GM23338 (cell line): ENCODE measurements at regions not wholly inside any gene's neighbourhood (a gene's known extent, or its start where the extent isn't known, plus 50 kb on each side); places are given as distances from the start of the nearest gene placed in this dataset.
A peak's percentile ranks its signal among the peaks of the same experiment; 100 is the strongest.

Source experiments
- ATAC-seq: fragments of 200-7000 bp; cut with Tn5 transposase; 3 replicates; pipeline ENCODE4 v1.9.1; 2020
- DNase-seq: peaks from one replicate; pipeline ENCODE4 v3.0.0-alpha.2; 2015; ENCODE audit warnings: low spot score
- H2AFZ ChIP-seq: fragments of 200-600 bp; sonication (generic); 2 replicates; pipeline ENCODE4 v1.8.0; 2016; ENCODE audit warnings: antibody characterized with exemption, mild to moderate bottlenecking, moderate library complexity
- H3F3A ChIP-seq: fragments of 200-600 bp; sonication (generic); replicated peaks from 2 replicates; pipeline ENCODE4 v1.8.0; 2017; ENCODE audit warnings: antibody characterized with exemption, mixed run types, low read depth
- H3K27ac ChIP-seq: fragments of 200-600 bp; sonication (generic); 2 replicates; pipeline ENCODE4 v1.6.1; 2016; ENCODE audit warnings: low read depth
- H3K27me3 ChIP-seq: fragments of 200-600 bp; sonication (generic); 2 replicates; pipeline ENCODE4 v1.8.0; 2016; ENCODE audit warnings: mild to moderate bottlenecking, mixed run types, moderate library complexity; ENCODE audit not compliant: insufficient read depth
- H3K36me3 ChIP-seq: fragments of 200-600 bp; sonication (generic); 2 replicates; pipeline ENCODE4 v1.8.0; 2016; ENCODE audit warnings: mild to moderate bottlenecking; ENCODE audit not compliant: insufficient read depth
- H3K4me1 ChIP-seq: fragments of 200-600 bp; sonication (generic); 2 replicates; pipeline ENCODE4 v1.8.0; 2016; ENCODE audit warnings: mild to moderate bottlenecking, moderate library complexity; ENCODE audit not compliant: insufficient read depth
- H3K4me2 ChIP-seq: fragments of 200-600 bp; sonication (generic); 2 replicates; pipeline ENCODE4 v1.7.1; 2017; ENCODE audit warnings: mixed run types
- H3K4me3 ChIP-seq: fragments of 200-600 bp; sonication (generic); 2 replicates; pipeline ENCODE4 v1.6.1; 2016; ENCODE audit warnings: mixed run types
- H3K79me2 ChIP-seq: fragments of 200-600 bp; sonication (generic); replicated peaks from 2 replicates; pipeline ENCODE4 v1.8.0; 2017; ENCODE audit warnings: mild to moderate bottlenecking; ENCODE audit not compliant: insufficient read depth
- H3K9me2 ChIP-seq: fragments of 200-600 bp; sonication (generic); 2 replicates; pipeline ENCODE4 v1.8.0; 2017; ENCODE audit not compliant: insufficient read depth
- H4K20me1 ChIP-seq: fragments of 200-600 bp; sonication (generic); replicated peaks from 2 replicates; pipeline ENCODE4 v1.8.0; 2017; ENCODE audit warnings: mild to moderate bottlenecking; ENCODE audit not compliant: insufficient read depth
- H3K27ac Mint-ChIP-seq: 2 replicates; pipeline ENCODE4 v1.8.0; 2020; ENCODE audit warnings: inconsistent platforms, mild to moderate bottlenecking, moderate library complexity, mixed read lengths
- H3K27me3 Mint-ChIP-seq: 3 replicates; pipeline ENCODE4 v1.8.0; 2022; ENCODE audit warnings: low read depth, mild to moderate bottlenecking, moderate library complexity, mixed read lengths, inconsistent platforms; ENCODE audit not compliant: insufficient read depth, poor library complexity
- H3K36me3 Mint-ChIP-seq: 3 replicates; pipeline ENCODE4 v1.8.0; 2021; ENCODE audit warnings: low read depth, mild to moderate bottlenecking, inconsistent platforms, moderate library complexity, mixed read lengths
- H3K4me1 Mint-ChIP-seq: 3 replicates; pipeline ENCODE4 v1.8.0; 2020; ENCODE audit warnings: mild to moderate bottlenecking, inconsistent platforms, mixed read lengths
- H3K4me3 Mint-ChIP-seq: 3 replicates; pipeline ENCODE4 v1.8.0; 2021; ENCODE audit warnings: moderate library complexity, mild to moderate bottlenecking, inconsistent platforms, mixed read lengths
- H3K9me3 Mint-ChIP-seq: 3 replicates; pipeline ENCODE4 v1.8.0; 2020; ENCODE audit warnings: moderate library complexity, mild to moderate bottlenecking, inconsistent platforms, mixed read lengths
- CREB1 ChIP-seq: fragments of 250-450 bp; sonication (Bioruptor Pico); IDR thresholded peaks from 2 replicates; pipeline ENCODE4 v1.5.0; 2020; ENCODE audit warnings: low read depth, mild to moderate bottlenecking, moderate library complexity
- CTCF ChIP-seq, 2 experiments: fragments of 200-600 bp in 1 of 2; sonication (generic) in 1 of 2; conservative IDR thresholded peaks; 2 replicates each; pipeline versions ENCODE4 v1.5.1 to v1.6.1; 2016 to 2017; ENCODE audit warnings: antibody characterized with exemption in 2 of 2, low read depth in 2 of 2, mild to moderate bottlenecking in 2 of 2, moderate library complexity in 1 of 2
- ETS1 ChIP-seq: IDR thresholded peaks from 2 replicates; pipeline ENCODE4 v1.6.1; 2016; ENCODE audit warnings: antibody characterized with exemption
- EZH2 ChIP-seq: fragments of 200-600 bp; sonication (generic); IDR thresholded peaks from one replicate; pipeline ENCODE4 v1.8.0; 2017; ENCODE audit warnings: antibody characterized with exemption, mild to moderate bottlenecking, low read depth; ENCODE audit not compliant: unreplicated experiment
- JUNB ChIP-seq: IDR thresholded peaks from one replicate; pipeline ENCODE4 v1.6.1; 2016; ENCODE audit warnings: antibody characterized with exemption; ENCODE audit not compliant: unreplicated experiment
- NANOG ChIP-seq: IDR thresholded peaks from 2 replicates; pipeline ENCODE4 v1.6.1; 2016; ENCODE audit warnings: antibody characterized with exemption, borderline replicate concordance
- POLR2AphosphoS5 ChIP-seq: IDR thresholded peaks from 2 replicates; pipeline ENCODE4 v1.6.1; 2016; ENCODE audit warnings: antibody characterized with exemption, low read depth
- REST ChIP-seq: IDR thresholded peaks from one replicate; pipeline ENCODE4 v1.6.1; 2018; ENCODE audit warnings: antibody characterized with exemption; ENCODE audit not compliant: unreplicated experiment
- STAT1 ChIP-seq: IDR thresholded peaks from one replicate; pipeline ENCODE4 v1.6.1; 2016; ENCODE audit warnings: antibody characterized with exemption; ENCODE audit not compliant: unreplicated experiment
- ZNF114 ChIP-seq: fragments of 250-450 bp; sonication (Bioruptor Pico); IDR thresholded peaks from 2 replicates; pipeline ENCODE4 v1.5.0; 2020; ENCODE audit warnings: mild to moderate bottlenecking, moderate library complexity
- ZNF331 ChIP-seq: fragments of 250-450 bp; sonication (Bioruptor Pico); IDR thresholded peaks from 2 replicates; pipeline ENCODE4 v1.5.0; 2020; ENCODE audit warnings: low read depth, mild to moderate bottlenecking, moderate library complexity
- ZNF462 ChIP-seq: fragments of 250-450 bp; sonication (Bioruptor Pico); IDR thresholded peaks from 2 replicates; pipeline ENCODE4 v1.5.0; 2020; ENCODE audit warnings: mild to moderate bottlenecking, moderate library complexity

- H4K20me1 ChIP-seq, result peaks cover 4% of the 10 kb centered on the region; the same call in 1 of the 2 replicates
Measured at GRCh38 chr15:62533687-62534086, 368.6 kb upstream of the C2CD4B start.

More at GRCh38 chr15:62533687-62534086, 368.6 kb upstream of the C2CD4B start:
- Histone ChIP-seq H2AFZ (no peak overlapping the region), H3K4me2 (no peak overlapping the region), H3K27me3 (no peaks in the 10 kb centered on the region), H3K4me1 (no peaks in the 10 kb centered on the region; the same call in 1 of the 2 replicates), H3F3A (no peaks in the 10 kb centered on the region), H3K36me3 (no peaks in the 10 kb centered on the region), H3K27ac (no peak overlapping the region), H3K79me2 (peaks cover 8% of the 10 kb centered on the region; the same call in 1 of the 2 replicates), H3K4me3 (no peak overlapping the region), H3K9me2 (no peaks in the 10 kb centered on the region)
- DNase-seq (peak; percentile 14), ATAC-seq (no peak; the same call in 2 of the 3 replicates)
- no peak overlapping the region for H3K4me3 Mint-ChIP-seq
- peaks cover 5% of the 10 kb centered on the region for H3K4me1 Mint-ChIP-seq
- H3K9me3 Mint-ChIP-seq, result no peaks in the 10 kb centered on the region
- H3K27me3 Mint-ChIP-seq, result no peaks in the 10 kb centered on the region
- no peaks in the 10 kb centered on the region; the same call in 2 of the 3 replicates for H3K36me3 Mint-ChIP-seq
- no peak overlapping the region for H3K27ac Mint-ChIP-seq
- TF ChIP-seq STAT1 (no peak), ZNF114 (CRISPR knock-in tag) (no peak), ETS1 (no peak), ZNF331 (no peak), REST (no peak), NANOG (no peak), POLR2AphosphoS5 (no peak), JUNB (no peak), CTCF (conservative IDR thresholded peaks at IDR 0.05; ENCODE audit: low read depth in 2 of 2) (no peak), CREB1 (no peak), ZNF462 (no peak), EZH2 (no peak)
